ENCODE measurements at regions not wholly inside any gene's neighbourhood (a gene's known extent, or its start where the extent isn't known, plus 50 kb on each side); places are given as distances from the start of the nearest gene placed in this dataset.

GRCh38 chr5:61802456-61802855 lies 470.4 kb downstream of the ZSWIM6 start:
- DNase-seq: no peak

DNA sequence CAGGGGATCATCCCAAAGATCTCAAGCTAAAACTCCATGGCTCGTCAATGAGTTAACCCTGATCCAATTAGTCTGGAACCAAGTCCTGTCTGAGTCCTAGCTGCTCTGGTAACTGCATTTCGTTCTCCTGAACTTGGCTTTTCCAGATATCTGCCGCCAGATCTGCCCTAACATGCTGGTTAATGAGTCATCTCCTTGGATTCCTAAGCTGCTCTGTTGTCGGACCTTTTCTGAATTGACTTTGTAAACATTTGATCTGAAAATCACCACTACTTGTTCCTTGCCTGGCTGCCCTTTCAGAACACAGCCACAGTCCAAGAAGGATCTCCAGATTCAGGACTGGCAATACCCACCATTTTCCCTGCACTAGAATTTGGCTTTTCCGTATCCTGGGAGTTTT lies 473.0 kb downstream of the ZSWIM6 start:
- DNase-seq: no peak

GRCh38 chr5:61806491-61807020 lies 474.5 kb downstream of the ZSWIM6 start:
- DNase-seq: no peak

DNA sequence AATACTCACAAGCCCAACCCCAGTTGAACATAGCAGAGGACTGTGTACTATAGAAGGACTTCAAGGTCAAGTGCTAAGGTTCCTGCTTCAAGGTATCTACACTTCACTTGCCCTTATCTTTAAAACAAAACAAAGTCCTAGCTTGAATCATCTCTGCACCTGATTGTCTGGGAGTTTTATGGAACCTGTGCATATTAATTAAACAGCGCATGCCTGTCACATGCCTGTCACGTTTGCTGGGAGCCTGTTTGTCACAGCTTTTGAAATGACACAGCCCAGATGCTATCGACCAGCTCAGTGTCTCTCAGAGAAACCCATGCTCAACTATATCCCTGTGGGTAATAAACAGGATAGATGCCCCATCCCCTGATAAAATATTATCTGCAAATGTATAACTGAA lies 476.0 kb downstream of the ZSWIM6 start:
- no peak for DNase-seq

DNA sequence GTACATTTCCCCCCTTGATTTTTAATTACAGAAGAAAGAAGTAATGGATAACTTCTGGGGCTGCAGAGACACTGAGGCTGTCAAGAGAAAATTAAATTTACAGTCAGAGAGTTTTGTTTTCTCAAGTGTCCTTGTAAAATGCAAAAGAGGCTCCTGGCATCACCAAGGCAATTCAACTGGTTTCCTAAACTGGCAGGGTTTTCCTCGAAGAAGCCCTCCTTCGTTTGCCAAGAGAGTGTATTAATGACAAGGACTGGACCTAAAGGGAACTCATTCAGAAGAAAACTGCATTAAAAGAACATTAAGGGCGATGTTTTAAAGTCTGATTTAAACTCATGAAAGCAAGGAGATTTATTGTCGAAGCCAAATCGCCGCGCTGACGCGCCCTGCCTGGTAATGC lies 476.9 kb downstream of the ZSWIM6 start:
- no peak for DNase-seq

DNA sequence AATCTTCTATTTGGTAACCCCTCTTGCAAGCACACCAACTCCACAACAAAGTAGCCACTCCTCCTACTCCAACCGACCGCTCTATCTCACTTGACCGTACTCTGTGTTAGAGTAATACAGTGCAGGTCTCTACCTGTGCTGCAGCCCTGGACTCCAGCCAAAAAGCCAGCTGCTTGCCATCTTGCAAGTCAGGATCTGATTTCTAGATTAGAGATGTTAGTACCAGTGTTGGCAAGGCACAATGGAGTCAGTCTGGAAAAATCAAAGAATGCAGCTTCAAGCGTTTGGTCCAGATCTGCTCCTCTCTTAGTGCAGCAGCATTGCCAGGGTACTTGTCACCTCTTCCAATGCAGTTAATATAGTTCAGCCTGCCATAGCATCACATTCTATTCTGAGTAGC lies 477.6 kb downstream of the ZSWIM6 start:
- no peak for DNase-seq

DNA sequence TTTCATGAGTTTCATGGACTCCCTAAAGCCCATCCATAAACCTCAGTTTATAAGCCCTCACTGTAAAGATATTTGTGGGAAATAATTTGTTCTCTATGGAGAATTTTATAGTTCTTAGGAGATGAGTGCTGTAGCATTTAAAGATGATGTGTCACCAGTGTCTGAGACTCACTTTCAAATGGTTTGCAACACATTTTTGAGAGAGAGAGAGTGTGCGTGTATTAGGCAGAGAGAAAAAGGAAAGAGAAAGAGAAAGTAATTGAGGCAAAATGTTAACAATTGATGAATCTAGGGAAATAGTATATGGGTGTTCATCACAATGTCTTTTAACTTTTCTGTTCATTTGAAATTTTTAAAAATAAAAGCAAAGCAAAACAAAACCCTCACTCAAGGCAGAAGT lies 479.0 kb downstream of the ZSWIM6 start:
- DNase-seq: no peak

DNA sequence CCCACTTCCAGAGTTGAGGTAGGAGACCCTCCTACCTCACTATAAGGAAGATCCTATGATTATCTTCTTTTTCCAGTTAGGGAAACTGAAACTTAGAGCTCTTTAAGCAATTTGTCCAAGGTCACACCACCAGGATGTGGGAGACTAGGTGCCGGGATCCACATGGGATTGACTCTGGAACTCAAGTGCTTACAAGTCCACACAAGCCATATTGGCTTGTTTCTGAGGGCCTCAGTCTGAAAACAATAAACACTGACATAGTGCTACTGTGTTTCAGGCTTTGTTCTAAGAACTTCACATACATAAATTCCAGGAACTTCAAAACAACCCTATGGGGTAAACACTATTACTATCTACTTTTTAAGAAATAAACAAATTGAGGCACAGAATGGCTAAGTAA lies 481.3 kb downstream of the ZSWIM6 start:
- no peak for DNase-seq

DNA sequence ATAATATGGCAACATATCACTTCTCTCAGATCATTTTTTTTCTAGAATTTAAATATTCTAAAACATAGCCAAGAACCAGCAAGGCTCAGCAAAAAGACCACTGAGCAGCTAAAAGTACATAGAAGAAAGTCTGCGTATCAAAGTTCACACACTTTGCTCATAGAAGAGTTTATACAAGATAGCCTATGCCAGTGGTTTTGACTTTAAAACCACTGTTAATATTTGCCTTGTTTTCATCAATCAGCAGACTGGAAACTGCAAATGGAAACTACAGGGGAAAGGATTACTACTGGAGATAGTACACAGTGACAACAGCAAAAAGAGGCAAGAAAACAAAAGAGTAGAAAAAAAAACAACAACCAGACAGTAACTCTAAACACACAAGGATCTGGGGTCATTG lies 483.3 kb downstream of the ZSWIM6 start:
- no peak for DNase-seq

DNA sequence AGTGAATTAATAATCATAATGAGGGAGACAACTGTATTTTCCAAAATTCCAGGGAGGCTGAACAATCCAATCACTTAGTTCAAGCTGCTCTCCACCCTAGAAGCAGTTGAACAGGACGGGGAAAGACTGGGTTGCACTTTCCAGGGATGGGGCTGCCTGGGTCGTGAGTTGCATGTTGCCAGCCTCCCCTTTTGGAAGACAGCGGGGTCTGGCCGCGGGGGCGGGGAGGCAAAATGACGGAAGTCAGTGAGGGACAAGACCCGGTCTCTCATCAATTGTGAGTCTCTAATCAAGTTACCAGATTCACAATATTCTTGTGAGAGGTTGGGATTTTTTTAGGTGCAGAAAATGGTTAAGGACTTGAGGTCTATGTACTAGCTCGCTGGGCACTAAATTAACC lies 484.1 kb downstream of the ZSWIM6 start:
- no peak for DNase-seq

DNA sequence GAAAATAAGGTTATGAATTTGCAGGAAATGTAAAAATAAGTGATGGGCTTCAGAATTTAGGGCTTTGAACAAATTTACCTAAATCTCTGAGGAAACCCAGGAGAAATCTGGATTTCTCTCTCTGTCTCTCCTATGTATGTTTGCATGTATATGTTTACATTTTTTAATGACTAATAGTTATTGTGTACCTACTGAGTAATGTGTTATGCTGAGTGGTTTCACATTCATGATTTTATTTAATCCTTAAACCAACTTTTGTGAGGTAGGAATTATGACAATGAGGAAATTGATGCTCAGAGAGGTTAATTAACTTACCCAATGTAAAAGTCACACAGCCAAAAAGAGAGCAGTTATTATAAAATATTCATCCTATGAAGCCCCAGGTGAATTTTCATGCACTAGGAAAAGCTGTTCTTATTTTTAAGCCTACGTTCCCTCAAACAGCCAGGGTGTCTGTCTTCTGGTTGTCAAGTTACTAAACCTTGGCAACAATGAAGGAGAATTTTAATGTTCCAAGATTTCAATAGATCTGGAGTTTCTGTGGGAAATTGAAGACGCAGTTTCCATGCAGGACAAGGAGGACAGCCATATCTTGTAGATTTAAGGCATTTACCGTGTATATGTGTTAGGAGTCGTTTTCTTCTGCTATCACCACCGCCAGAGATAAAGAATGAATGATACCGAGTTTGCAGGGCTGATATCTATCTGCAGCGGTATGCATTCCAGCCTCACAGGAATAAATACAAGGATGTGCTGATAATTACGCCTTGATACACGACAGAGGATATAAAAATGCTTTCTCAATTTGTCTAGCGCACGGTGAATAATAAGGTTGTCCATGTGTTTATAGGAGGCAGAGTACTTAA lies 484.8 kb downstream of the ZSWIM6 start:
- DNase-seq: no peak

DNA sequence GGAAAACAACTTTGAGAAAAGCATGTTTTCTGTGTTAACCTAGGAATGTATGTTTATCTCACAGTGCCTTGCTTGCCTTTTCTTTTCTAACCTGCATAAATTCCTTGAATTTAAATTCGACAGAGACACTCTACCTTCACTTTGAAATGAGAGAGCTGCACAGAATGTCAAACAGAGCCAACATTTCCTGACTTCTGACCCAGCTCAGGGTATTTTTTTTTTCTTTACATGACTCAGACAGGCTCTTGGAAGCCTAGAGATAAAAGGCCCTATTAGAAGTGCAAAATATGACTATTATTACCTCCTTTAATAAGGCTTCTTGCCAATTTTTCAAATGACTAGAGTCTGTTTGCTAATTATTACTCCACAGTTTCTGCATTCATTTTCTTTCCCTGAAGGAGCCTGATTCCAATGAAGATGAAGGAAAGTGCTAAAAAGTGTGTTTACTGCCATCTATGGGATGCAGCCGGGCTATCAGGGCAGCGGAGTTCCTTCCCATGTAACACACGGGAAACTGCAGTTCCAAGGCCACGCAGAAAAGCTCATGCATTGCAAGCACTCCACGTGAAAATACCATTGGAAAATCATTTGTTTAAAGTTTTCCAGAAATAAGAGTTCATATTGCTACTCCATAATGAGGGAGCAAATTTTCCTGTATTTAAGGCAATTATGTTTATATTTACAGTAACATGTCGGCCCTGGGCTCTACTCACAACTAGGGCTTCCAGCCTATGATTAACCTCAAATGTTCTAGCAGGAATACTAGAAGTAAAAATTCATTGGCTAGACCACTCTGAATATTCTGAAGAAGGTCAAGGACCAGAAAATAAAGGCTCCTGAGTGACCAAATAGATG lies 485.6 kb downstream of the ZSWIM6 start:
- DNase-seq: peak; percentile 5 to 7

DNA sequence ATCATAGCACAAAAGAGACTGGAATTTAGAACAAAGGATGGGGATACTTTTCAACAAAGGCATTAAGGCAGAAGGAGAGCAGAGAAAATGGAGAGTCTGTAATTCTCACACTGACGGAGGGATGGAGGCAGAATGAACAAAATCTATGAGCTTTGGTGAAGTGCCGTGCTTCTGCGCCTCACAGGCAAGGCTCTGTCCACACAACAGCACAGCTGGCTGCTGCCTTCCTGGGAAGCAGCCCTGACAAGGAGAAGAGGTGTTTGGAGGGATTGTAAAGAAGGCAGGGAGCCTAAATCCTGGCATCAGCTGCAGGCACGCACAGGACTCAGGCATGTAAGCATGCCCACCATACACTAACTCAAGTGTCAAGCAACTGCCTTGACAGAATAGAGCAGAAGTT lies 485.2 kb upstream of the KIF2A start:
- DNase-seq: no peak

DNA sequence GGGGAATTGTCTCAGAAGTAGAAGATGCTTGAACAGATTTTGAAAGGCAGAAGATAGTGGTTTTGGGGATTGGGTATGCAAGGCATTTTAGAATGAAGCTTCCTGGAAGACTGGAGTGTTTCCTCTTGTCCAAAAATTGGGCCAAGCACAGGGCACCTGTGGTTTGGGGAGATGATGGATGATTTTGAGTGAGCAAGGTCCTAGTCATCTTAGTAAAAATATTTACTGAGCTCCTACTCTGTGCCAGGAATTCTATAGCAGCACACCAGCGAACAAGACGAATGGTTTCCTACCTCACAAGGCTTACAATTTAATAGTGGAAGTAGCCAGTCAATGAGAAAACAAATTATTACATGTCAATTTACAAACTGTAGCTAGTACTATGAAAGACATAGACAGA lies 484.4 kb upstream of the KIF2A start:
- no peak for DNase-seq

- DNase-seq: no peak
These were observed 483.4 kb upstream of the KIF2A start for GRCh38 chr5:61822584-61822983.

- no peak for DNase-seq
These were observed 482.9 kb upstream of the KIF2A start for GRCh38 chr5:61823065-61823464.

DNA sequence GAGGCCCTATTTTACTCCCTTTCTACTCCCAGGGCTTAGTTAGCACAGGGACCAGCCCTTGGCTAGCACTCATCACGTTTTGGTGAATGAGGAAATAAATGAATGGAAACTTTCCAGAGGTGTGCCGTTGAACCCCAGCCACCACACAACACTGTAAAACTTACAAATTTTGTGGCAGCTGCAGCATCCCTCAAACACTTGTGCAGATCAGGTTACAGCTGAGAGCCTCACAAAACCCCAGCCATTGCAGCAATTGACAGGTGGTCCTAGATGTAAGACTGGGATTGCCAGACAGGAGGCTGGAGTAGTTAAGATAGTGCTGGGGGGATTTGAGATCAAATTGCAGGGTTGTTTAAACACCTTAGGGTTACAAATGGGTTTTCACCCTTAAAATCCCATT lies 482.2 kb upstream of the KIF2A start:
- peak in 1 of 2 experiments; percentile 2 for DNase-seq

GRCh38 chr5:61824396-61824795 lies 481.6 kb upstream of the KIF2A start:
- no peak for DNase-seq

GRCh38 chr5:61827445-61827975 lies 478.5 kb upstream of the KIF2A start:
- no peak for DNase-seq

DNA sequence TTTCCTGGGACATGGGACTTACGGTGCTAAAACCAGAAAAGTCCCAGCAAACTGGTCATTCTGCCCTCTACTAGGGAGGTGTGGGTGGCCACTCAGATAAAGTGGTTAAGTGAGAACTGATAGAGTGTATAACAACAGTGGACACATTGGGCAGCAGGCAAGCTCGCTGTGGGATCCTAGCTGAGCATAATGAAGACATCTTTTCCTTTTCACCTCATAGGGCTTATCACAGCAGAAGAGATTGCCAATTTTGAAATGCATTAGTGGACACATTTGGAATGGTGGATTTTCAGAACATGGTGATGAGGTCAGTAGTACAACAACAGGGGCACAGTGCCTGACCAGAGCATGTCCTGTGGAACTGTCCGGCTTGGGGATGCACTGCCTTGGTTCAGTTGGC lies 477.1 kb upstream of the KIF2A start:
- DNase-seq: no peak

- no peak for DNase-seq
These were observed 474.3 kb upstream of the KIF2A start for GRCh38 chr5:61831736-61832135.

DNA sequence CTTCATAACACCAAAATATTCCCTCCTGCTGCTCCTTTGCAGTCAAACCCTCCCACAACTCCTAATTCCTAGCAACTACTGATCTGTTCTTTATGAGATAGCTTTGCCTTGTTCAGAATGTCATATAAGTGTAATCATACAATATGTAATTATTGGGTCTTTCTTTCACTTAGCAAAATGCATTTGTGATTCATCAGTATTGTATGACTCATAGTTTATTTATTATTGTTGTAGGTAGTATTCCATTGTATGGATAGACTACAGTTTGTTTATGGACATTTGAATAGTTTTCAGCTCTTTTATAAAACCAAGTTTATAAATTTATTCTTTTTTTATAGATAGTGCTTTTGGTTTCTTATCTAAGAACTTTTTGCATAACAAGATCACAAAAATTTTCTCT lies 468.2 kb upstream of the KIF2A start:
- DNase-seq: no peak

DNA sequence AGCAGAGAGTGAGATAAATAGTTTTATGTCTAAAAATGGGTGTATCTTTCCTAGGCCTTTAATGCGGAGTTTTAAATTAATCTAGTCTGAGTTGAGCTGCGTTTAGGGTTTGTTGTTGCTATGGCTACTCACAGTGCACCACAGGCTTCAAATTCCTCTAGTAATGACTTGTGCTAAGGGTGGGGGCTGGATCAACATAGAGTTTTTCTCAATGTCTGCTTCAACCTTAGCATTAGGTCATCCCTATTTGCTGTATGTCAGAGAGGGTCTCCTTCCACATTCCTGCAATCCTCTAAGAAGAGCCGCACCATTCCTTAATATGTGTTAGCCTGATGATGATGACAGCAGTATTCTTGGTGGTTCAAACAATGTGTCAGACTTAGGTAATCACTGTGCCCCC lies 465.6 kb upstream of the KIF2A start:
- DNase-seq: no peak

DNA sequence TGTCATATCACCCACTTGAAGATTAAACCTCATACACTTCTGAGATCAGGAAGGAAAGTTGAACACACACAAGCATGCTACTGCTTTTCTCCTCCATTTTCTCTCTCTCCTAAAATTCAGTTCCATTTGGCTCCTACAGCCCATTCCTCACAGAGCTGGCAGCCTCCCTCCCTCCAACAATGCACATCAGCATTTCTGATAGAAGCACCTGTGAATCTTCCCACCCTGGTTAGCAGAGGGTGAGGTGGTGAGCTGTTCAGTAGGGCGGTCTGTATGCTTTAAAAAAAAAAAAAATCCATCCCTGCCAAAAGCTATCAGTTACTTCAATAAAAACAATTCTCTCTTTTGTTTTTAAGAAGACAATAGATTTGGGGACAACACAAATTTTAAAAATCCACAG lies 463.2 kb upstream of the KIF2A start:
- DNase-seq: no peak

All from NCI-H2081 (cell line).